ENCODE measurements at regions not wholly inside any gene's neighbourhood (a gene's known extent, or its start where the extent isn't known, plus 50 kb on each side); places are given as distances from the start of the nearest gene placed in this dataset.

- DNase-seq (ENCODE audit: low read depth in 2 of 2): no peak
These were observed 88.2 kb downstream of the SCG2 start for GRCh38 chr2:223513771-223514455.

GRCh38 chr2:223519471-223519870 lies 82.7 kb downstream of the SCG2 start:
- no peak for DNase-seq (ENCODE audit: low read depth in 2 of 2)

- no peak for DNase-seq (ENCODE audit: low read depth in 2 of 2)
These were observed 79.4 kb downstream of the SCG2 start for GRCh38 chr2:223522796-223523195.

GRCh38 chr2:223523551-223524001 lies 78.6 kb downstream of the SCG2 start:
- DNase-seq (ENCODE audit: low read depth in 2 of 2): no peak

DNA sequence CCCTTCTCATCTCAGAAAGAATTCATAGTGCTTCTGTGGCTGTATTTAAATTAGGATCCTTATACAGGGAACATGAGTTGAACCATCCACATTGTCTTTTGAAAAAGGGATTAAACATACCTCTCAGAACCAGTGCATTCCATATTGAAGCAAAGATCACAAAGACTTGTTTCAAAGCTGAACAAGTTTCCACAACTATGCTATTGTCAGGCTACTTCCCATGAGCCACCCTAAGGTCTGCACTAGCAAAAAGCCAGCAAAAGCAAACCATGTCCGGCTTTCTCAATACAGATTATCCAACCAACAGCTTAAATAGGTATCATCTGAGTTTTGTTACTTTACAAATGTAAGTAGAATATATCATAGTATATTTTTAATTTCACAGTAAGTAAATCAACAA lies 78.1 kb downstream of the SCG2 start:
- no peak for DNase-seq (ENCODE audit: low read depth in 2 of 2)

- peak in 1 of 2 donors; percentile 14 for DNase-seq (ENCODE audit: low read depth in 2 of 2)
These were observed 76.1 kb downstream of the SCG2 start for GRCh38 chr2:223526106-223526505.

DNA sequence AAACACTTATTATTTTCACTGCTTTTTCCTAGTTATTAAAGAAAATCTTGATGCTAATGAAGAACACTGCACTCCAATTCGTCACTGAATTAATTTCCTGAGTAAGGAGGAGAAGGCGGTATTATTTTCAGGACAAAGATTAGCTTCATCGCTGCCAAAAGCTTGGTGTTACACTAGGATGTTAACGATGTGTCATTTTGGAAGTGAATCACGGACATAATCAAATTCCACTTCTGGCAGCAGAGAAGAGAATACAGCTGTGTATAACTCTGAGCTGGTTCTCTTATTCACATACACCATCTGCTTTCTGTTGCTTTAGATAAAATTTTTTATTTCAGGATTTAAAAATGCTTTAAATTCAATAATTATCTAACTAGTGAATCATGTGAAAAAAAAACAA lies 74.1 kb downstream of the SCG2 start:
- peak in 1 of 2 donors; percentile 68 for DNase-seq (ENCODE audit: low read depth in 2 of 2)

- DNase-seq (ENCODE audit: low read depth in 2 of 2): no peak
These were observed 72.5 kb downstream of the SCG2 start for GRCh38 chr2:223529696-223530095.

DNA sequence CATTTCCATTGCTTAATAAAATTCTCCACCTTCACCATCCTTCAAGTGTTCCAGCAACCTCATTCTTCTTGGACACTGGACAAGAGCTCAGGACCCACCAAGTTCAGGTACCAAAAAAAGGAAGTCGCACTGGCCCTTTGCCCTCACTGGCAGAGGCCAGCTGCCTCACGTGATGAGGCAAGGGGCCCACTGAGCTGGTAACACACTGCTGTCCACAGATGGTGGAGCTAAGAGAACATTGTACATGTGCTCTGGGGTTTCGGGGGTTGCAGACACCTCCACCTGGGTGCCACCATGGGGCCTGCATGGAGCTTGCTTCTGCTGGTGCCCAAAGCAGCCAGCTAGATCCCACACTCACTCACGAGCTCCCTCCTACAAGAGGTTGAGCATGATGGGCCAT lies 71.3 kb downstream of the SCG2 start:
- no peak for DNase-seq (ENCODE audit: low read depth in 2 of 2)

GRCh38 chr2:223532161-223532560 lies 70.0 kb downstream of the SCG2 start:
- DNase-seq (ENCODE audit: low read depth in 2 of 2): no peak

GRCh38 chr2:223532712-223533111 lies 69.4 kb downstream of the SCG2 start:
- DNase-seq (ENCODE audit: low read depth in 2 of 2): no peak

DNA sequence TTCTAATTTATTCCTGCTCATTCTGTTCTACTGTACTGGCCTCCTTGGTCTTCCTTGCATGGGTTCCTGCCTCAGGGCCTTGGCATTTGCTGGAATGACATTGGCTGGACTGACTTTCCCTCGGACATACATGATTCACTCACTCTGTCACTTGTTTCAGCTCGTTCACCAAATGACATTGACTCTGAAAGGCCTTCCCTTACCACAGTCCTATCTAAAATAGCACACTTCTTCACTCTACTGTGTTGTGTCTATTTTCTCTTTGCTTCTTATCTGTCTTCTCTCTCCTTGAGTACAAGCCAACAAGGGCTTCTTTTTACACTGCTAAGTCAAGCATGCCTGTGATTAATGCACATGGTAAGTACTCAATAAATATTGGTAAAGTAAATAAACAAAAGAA lies 65.6 kb downstream of the SCG2 start:
- no peak for DNase-seq (ENCODE audit: low read depth in 2 of 2)

DNA sequence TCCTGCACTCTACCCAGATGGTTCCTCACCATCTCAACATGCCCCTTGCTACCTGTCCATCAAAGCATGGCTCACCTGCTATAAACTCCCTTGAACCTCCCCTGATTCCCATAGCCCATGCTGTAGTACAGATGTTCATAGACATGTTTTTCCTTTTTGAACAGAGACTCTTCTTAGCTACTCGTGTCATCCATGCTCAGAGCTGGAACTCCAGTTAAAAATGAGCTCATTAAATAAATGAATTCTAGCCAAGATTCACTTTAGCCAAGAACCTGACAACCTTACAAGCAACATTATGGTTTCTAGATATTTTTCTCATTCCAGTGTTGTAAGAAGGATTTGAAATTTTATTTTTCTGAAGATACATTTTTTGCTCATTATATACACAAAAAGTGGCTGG lies 65.0 kb downstream of the SCG2 start:
- DNase-seq (ENCODE audit: low read depth in 2 of 2): no peak

GRCh38 chr2:223537651-223538601 lies 64.2 kb downstream of the SCG2 start:
- peak; percentile 8 to 59 for DNase-seq (ENCODE audit: low read depth in 2 of 2)

- no peak for DNase-seq (ENCODE audit: low read depth in 2 of 2)
These were observed 63.2 kb downstream of the SCG2 start for GRCh38 chr2:223538920-223539440.

DNA sequence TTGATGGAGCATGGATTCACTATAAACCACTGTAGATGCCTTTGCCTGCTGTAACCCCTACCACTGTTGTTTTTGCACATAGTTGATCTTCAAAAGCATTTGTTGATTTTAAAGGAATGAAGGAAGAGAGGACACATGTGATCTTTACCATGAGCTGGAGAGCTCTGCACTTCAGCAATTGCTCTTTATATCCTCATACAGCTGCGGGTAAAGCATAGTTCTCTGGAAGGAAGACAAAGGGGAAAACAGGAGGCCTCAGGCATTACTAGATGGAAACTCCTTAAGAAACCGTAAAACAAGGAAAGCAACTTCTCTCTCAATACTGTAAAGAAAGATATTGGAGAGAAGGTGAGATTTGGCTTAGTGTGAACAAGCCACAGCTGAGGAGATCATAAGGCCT lies 60.6 kb downstream of the SCG2 start:
- DNase-seq (ENCODE audit: low read depth in 2 of 2): no peak

DNA sequence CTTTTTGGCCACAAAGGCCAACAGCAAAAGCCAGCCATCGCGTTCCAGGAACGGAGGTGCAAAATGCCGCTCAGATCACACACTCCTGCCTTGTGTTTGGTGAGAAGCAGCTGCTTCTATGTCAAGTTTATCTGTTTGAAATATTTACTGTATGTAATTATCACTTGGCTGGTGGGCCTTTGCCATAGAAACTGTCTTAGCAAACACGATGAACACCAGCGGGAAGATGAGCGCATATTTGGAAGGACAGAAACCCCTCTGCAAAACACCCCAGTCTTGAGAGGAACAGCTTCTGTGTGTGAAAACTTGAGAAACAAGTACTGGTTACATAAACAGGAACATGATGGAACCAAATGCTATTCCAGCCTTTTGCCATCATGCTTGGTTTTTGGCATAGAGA lies 59.7 kb downstream of the SCG2 start:
- no peak for DNase-seq (ENCODE audit: low read depth in 2 of 2)

DNA sequence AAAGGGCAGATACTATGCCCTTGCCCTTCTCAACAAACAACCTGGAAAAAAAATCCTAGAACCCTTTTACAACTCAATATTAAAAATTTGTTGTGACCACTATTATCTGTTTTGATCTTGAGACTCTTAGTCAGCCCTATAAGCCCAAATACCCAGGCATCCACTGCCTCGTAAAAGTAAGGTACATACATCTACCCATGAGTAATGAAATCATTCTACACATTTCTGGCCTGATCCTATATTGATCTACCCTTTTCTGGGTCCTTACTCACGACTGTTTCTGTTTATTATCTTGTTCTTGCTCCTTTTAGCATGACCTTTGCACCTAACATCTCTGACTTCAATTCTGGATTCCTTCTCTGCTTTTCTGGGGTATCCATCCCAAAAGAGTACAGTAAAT lies 56.8 kb downstream of the SCG2 start:
- no peak for DNase-seq (ENCODE audit: low read depth in 2 of 2)

GRCh38 chr2:223545830-223546229 lies 56.3 kb downstream of the SCG2 start:
- no peak for DNase-seq (ENCODE audit: low read depth in 2 of 2)
